A673 (cell line): ENCODE measurements at regions not wholly inside any gene's neighbourhood (a gene's known extent, or its start where the extent isn't known, plus 50 kb on each side); places are given as distances from the start of the nearest gene placed in this dataset.

Experiments used
- BruUV-seq: library from RNA; stranded (reverse); fragments of 400-500 nt; replicated peaks from 2 replicates; lab custom pipeline; 2021; lab: Mats Ljungman, UMichigan
- CTCF ChIA-PET: fragments of 300-600 bp; sonication (Branson Sonifier 250); formaldehyde crosslinking; loops from one replicate; lab custom pipeline; 2022; ENCODE audit warnings: antibody characterized with exemption; lab: Charles Lee
- POLR2A ChIA-PET: fragments of 300-600 bp; sonication (Branson Sonifier 250); formaldehyde crosslinking; loops from one replicate; lab custom pipeline; 2022; ENCODE audit warnings: antibody characterized with exemption; ENCODE audit not compliant: low non-redundant PET; lab: Charles Lee
- DNase-seq: peaks from one replicate; pipeline ENCODE4 v3.0.0-alpha.2; 2015; ENCODE audit warnings: low spot score
- H3K27ac ChIP-seq: fragments of 200-600 bp; sonication (generic); 2 replicates; pipeline ENCODE4 v1.5.1; 2016; ENCODE audit warnings: mixed run types, low read depth, mild to moderate bottlenecking, mixed read lengths, antibody characterized with exemption, low read length; ENCODE audit not compliant: poor library complexity, severe bottlenecking
- H3K27me3 ChIP-seq: fragments of 200-600 bp; sonication (generic); replicated peaks from 2 replicates; pipeline ENCODE4 v1.6.1; 2017; ENCODE audit warnings: mixed run types, low read depth, mild to moderate bottlenecking, mixed read lengths, antibody characterized with exemption, low read length; ENCODE audit not compliant: insufficient read depth, poor library complexity
- H3K36me3 ChIP-seq: fragments of 200-600 bp; sonication (generic); 2 replicates; pipeline ENCODE4 v1.6.1; 2016; ENCODE audit warnings: mixed run types, mild to moderate bottlenecking, mixed read lengths, antibody characterized with exemption, low read length; ENCODE audit not compliant: insufficient read depth, poor library complexity, severe bottlenecking
- H3K4me1 ChIP-seq: fragments of 200-600 bp; sonication (generic); 2 replicates; pipeline ENCODE4 v1.6.1; 2017; ENCODE audit warnings: mixed run types, mild to moderate bottlenecking, mixed read lengths, antibody characterized with exemption, low read length; ENCODE audit not compliant: insufficient read depth, poor library complexity, severe bottlenecking
- H3K4me3 ChIP-seq: fragments of 200-600 bp; sonication (generic); 2 replicates; pipeline ENCODE4 v1.5.1; 2016; ENCODE audit warnings: low read depth, mixed run types, mild to moderate bottlenecking, mixed read lengths, low read length; ENCODE audit not compliant: poor library complexity, severe bottlenecking
- H3K9me3 ChIP-seq: fragments of 200-600 bp; sonication (generic); 2 replicates; pipeline ENCODE4 v1.6.1; 2016; ENCODE audit warnings: mixed run types, low read depth, mild to moderate bottlenecking, mixed read lengths, antibody characterized with exemption, low read length; ENCODE audit not compliant: poor library complexity, severe bottlenecking
- EZH2 ChIP-seq: fragments of 200-600 bp; sonication (generic); IDR thresholded peaks from 2 replicates; pipeline ENCODE4 v1.6.1; 2017; ENCODE audit warnings: borderline replicate concordance, low read depth, mild to moderate bottlenecking, mixed read lengths, antibody characterized with exemption, low read length; ENCODE audit not compliant: poor library complexity, severe bottlenecking
- intact Hi-C: fragments of 100-400 bp; cut with micrococcal nuclease; formaldehyde crosslinking; loops from one replicate; pipeline ENCODE4 v1.10.0; 2022; ENCODE audit not compliant: unreplicated experiment
- TF ChIP-seq, protein P1 (sequence below): fragments of 300-800, 200-600 bp; sonication (generic); conservative IDR thresholded peaks from 2 replicates; pipeline ENCODE4 v1.5.1; 2017; ENCODE audit warnings: low read depth, mild to moderate bottlenecking, antibody characterized with exemption, low read length, moderate library complexity, mixed read lengths

DNA sequence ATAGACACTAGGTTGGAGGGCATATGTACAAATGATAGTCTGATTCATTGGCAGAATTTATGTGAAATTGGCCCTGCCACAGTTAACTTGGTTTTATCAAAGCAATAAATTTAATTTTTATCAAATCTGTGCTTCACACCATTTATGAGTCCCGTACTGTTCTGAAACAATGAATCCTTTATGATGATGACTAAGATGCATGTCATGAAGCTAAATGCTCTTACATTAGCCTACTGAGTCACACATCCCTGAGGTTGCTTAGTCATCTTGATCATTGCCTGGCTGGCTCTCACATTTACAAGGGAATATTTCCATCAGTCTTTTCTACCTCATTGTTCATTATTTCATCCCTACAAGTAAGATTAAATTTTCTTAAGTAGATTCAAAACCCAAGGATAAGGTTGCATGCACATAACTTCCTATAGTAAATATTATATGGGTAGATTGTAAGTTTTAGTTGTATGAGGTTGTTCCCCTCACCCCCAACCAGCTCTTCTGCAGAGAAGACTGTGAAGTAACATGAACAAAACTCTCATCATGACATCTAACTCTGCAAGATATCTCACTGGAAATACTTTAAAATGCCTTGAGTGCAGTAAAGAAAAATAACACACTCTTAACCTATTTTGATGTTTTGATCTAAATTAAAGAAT, 170.7 kb downstream of the CYB561 start:
- no peaks in the 10 kb centered on the region for H3K36me3 ChIP-seq
- peaks cover 8% of the 10 kb centered on the region for H3K4me1 ChIP-seq
- peak; percentile 73 for DNase-seq
- TF ChIP-seq, protein P1, sequence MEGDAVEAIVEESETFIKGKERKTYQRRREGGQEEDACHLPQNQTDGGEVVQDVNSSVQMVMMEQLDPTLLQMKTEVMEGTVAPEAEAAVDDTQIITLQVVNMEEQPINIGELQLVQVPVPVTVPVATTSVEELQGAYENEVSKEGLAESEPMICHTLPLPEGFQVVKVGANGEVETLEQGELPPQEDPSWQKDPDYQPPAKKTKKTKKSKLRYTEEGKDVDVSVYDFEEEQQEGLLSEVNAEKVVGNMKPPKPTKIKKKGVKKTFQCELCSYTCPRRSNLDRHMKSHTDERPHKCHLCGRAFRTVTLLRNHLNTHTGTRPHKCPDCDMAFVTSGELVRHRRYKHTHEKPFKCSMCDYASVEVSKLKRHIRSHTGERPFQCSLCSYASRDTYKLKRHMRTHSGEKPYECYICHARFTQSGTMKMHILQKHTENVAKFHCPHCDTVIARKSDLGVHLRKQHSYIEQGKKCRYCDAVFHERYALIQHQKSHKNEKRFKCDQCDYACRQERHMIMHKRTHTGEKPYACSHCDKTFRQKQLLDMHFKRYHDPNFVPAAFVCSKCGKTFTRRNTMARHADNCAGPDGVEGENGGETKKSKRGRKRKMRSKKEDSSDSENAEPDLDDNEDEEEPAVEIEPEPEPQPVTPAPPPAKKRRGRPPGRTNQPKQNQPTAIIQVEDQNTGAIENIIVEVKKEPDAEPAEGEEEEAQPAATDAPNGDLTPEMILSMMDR, result no peak
- TF ChIP-seq EZH2, result no peak
- intact Hi-C loops, result no loop called here
- ChIA-PET POLR2A (no interaction called here), CTCF (no interaction called here)
- no peaks in the 10 kb centered on the region for H3K27me3 ChIP-seq
- BruUV-seq, result no TSS peak
- H3K4me3 ChIP-seq, result no peak overlapping the region
- H3K9me3 ChIP-seq, result no peaks in the 10 kb centered on the region
- H3K27ac ChIP-seq, result no peak overlapping the region

DNA sequence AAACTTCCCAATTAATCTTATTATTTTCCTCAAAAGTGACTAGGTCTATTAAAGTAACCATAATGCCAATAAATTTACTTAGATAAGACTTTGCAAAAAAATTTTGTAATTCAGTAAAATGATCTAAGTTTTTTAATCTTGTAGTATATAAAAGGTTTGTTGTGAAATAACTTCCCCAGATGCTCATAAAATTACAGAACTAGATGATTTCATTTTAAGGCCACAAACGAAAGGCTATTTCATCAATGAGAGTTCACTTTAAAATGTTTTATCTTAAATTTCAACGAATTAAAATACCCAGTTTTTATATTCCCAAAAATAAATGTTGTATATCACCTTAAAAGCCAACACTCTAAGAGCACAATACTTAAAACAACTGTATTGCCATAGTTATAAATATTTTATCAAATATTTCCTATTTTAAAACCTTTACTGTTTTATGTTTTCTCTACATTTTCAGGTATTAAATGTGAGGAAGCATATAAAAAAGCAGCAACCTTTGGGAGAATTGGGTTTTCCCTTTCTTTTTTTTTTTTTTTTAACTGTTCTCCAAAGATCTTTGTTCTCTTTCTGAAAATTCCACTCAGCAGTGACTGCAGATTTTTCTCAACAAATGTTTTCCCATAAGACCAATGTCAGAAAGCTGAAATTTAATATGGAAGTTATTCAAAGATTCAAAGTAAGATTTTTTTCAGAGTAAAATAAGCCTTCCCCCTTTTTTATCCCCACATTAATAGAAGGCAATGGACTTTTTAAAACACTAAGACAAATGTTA, 169.9 kb downstream of the CYB561 start:
- Histone ChIP-seq H3K27me3 (no peaks in the 10 kb centered on the region), H3K9me3 (no peaks in the 10 kb centered on the region), H3K36me3 (no peaks in the 10 kb centered on the region), H3K4me1 (peaks cover 8% of the 10 kb centered on the region), H3K4me3 (no peak overlapping the region), H3K27ac (no peak overlapping the region)
- ChIA-PET POLR2A (no interaction called here), CTCF (no interaction called here)
- intact Hi-C loops, result no loop called here
- peak; percentile 6 for DNase-seq
- TF ChIP-seq, protein P1, result no peak
- TF ChIP-seq EZH2, result no peak
- BruUV-seq, result no TSS peak

DNA sequence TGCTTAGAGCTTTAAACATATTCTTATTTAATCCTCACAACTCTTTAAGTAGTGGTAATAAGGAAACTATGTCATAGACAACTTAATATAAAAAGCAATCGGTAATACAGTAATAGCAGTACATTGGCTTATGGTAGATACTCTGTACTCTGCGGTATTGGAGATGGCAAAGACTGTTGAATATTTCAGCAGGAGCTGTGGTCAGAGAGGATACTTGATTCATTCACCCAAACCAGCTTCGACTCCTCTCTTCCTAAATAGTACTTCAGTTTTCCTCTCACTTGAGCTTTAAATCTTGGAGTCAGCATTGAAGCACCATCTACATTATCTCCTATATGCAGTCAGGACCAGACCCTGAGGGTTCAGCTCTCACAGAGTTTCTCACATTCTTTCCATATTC, 169.3 kb downstream of the CYB561 start:
- no peaks in the 10 kb centered on the region for H3K27me3 ChIP-seq
- no peaks in the 10 kb centered on the region for H3K9me3 ChIP-seq
- H3K27ac ChIP-seq, result no peak overlapping the region
- TF ChIP-seq, protein P1, result no peak
- no peak for TF ChIP-seq EZH2
- intact Hi-C loops, result no loop called here
- ChIA-PET CTCF (no interaction called here), POLR2A (no interaction called here)
- no peaks in the 10 kb centered on the region for H3K36me3 ChIP-seq
- H3K4me3 ChIP-seq, result no peak overlapping the region
- no TSS peak for BruUV-seq
- H3K4me1 ChIP-seq, result peaks cover 8% of the 10 kb centered on the region
- DNase-seq, result no peak
